B cell (primary cell): ENCODE measurements at regions not wholly inside any gene's neighbourhood (a gene's known extent, or its start where the extent isn't known, plus 50 kb on each side); places are given as distances from the start of the nearest gene placed in this dataset.

Source experiments
- ATAC-seq: fragments of 200-7000 bp; cut with Tn5 transposase; one replicate; pipeline ENCODE4 v1.10.0; 2021; ENCODE audit warnings: low read depth, mild to moderate bottlenecking, moderate number of reproducible peaks, moderate library complexity
- CTCF ChIA-PET: fragments of 350-600 bp; sonication (Branson Sonifier 250); formaldehyde crosslinking; loops from one replicate; lab custom pipeline; 2021; ENCODE audit warnings: antibody characterized with exemption, inconsistent platforms; lab: Charles Lee
- POLR2A ChIA-PET: fragments of 350-600 bp; sonication (Branson Sonifier 250); formaldehyde crosslinking; loops from one replicate; lab custom pipeline; 2021; ENCODE audit warnings: antibody characterized with exemption; lab: Charles Lee
- DNase-seq: peaks from one replicate; pipeline ENCODE4 v3.0.0; 2013
- H2AFZ ChIP-seq: 2 replicates; pipeline ENCODE4 v1.6.1; 2012; ENCODE audit warnings: mild to moderate bottlenecking, low read depth, low read length; ENCODE audit not compliant: insufficient read depth, poor library complexity, severe bottlenecking
- H3K27ac ChIP-seq, 2 donors: 1 replicate in 1 of 2; 2 replicates in 1 of 2; pipeline ENCODE4 v1.5.1; 2012 to 2013; ENCODE audit warnings: low read length in 2 of 2, mild to moderate bottlenecking in 2 of 2, moderate library complexity in 1 of 2
- H3K27me3 ChIP-seq, 4 experiments: fragments of 200-600 bp in 1 of 4; sonication (generic) in 1 of 4; replicated peaks in 1 of 4; 1 replicate in 2 of 4; 2 replicates in 2 of 4; pipeline versions ENCODE4 v1.6.1 to v1.7.0; 2013 to 2016; ENCODE audit warnings: low read length in 3 of 4, mild to moderate bottlenecking in 2 of 4, mixed read lengths in 1 of 4, moderate library complexity in 1 of 4; ENCODE audit not compliant: insufficient read depth in 4 of 4, control insufficient read depth in 3 of 4; ENCODE audit errors: control extremely low read depth in 1 of 4
- H3K36me3 ChIP-seq, 2 experiments: replicated peaks in 1 of 2; 1 replicate in 1 of 2; 2 replicates in 1 of 2; pipeline versions ENCODE4 v1.6.1 to v1.7.1; 2013; ENCODE audit warnings: low read length in 1 of 2; ENCODE audit not compliant: insufficient read depth in 2 of 2, control insufficient read depth in 1 of 2; ENCODE audit errors: control extremely low read depth in 1 of 2, extremely low read depth in 1 of 2
- H3K4me1 ChIP-seq, 2 donors: fragments of 200-600 bp in 1 of 2; sonication (generic) in 1 of 2; 1 replicate in 1 of 2; 2 replicates in 1 of 2; pipeline versions ENCODE4 v1.5.1 to v1.6.1; 2013 to 2017; ENCODE audit warnings: low read length in 2 of 2; ENCODE audit not compliant: control insufficient read depth in 2 of 2, insufficient read depth in 2 of 2
- H3K4me2 ChIP-seq: replicated peaks from 2 replicates; pipeline ENCODE3; 2012; ENCODE audit warnings: mild to moderate bottlenecking, low read depth, low read length; ENCODE audit not compliant: poor library complexity, severe bottlenecking
- H3K4me3 ChIP-seq, 5 experiments: fragments of 200-600 bp in 1 of 5; sonication (generic) in 1 of 5; 1 replicate in 3 of 5; 2 replicates in 2 of 5; pipeline versions ENCODE4 v1.5.1 to v1.7.0; 2011 to 2016; ENCODE audit warnings: low read length in 4 of 5, mild to moderate bottlenecking in 4 of 5, low read depth in 2 of 5, control low read depth in 1 of 5, moderate library complexity in 1 of 5; ENCODE audit not compliant: insufficient read depth in 1 of 5; ENCODE audit errors: control extremely low read depth in 1 of 5, extremely low read depth in 1 of 5
- H3K79me2 ChIP-seq: fragments of 200-600 bp; sonication (generic); one replicate; pipeline ENCODE4 v1.6.0; 2016; ENCODE audit warnings: low read length; ENCODE audit not compliant: control insufficient read depth, insufficient read depth
- H3K9ac ChIP-seq: fragments of 200-600 bp; sonication (generic); 2 replicates; pipeline ENCODE4 v1.6.1; 2017; ENCODE audit warnings: mild to moderate bottlenecking, low read length, moderate library complexity
- H3K9me3 ChIP-seq, 3 donors: one replicate each; pipeline versions ENCODE4 v1.6.1 to v1.7.1; 2013; ENCODE audit warnings: low read length in 2 of 3; ENCODE audit not compliant: control insufficient read depth in 2 of 3, insufficient read depth in 1 of 3; ENCODE audit errors: control extremely low read depth in 1 of 3
- H4K20me1 ChIP-seq: 2 replicates; pipeline ENCODE4 v1.6.0; 2012; ENCODE audit warnings: mild to moderate bottlenecking, low read length; ENCODE audit not compliant: insufficient read depth, control insufficient read depth, poor library complexity, severe bottlenecking
- H3K27ac Mint-ChIP-seq: one replicate; pipeline ENCODE4 v1.8.0; 2021; ENCODE audit warnings: mixed read lengths
- H3K27me3 Mint-ChIP-seq: one replicate; pipeline ENCODE4 v1.8.0; 2021; ENCODE audit warnings: mixed read lengths
- H3K4me1 Mint-ChIP-seq: one replicate; pipeline ENCODE4 v1.8.0; 2021; ENCODE audit warnings: mixed read lengths
- H3K4me3 Mint-ChIP-seq: one replicate; pipeline ENCODE4 v1.8.0; 2021; ENCODE audit warnings: mixed read lengths
- H3K9me3 Mint-ChIP-seq: one replicate; pipeline ENCODE4 v1.8.0; 2022; ENCODE audit warnings: mixed read lengths; ENCODE audit not compliant: insufficient read depth
- EZH2 ChIP-seq: IDR thresholded peaks from 2 replicates; pipeline ENCODE4 v1.6.1; 2012; ENCODE audit warnings: borderline replicate concordance, low read depth, mild to moderate bottlenecking, moderate library complexity, low read length; ENCODE audit not compliant: insufficient read depth, poor library complexity, severe bottlenecking
- WGBS: methylation state at CpG from one replicate; pipeline ENCODE4 v1.1.5; 2013; ENCODE audit warnings: missing lambda C conversion rate; ENCODE audit not compliant: insufficient coverage; 5-methylcytosine and 5-hydroxymethylcytosine counted together
- intact Hi-C: fragments of 100-400 bp; cut with micrococcal nuclease; formaldehyde crosslinking; loops from one replicate; pipeline ENCODE4 v1.10.0; 2022
- TF ChIP-seq, protein P1 (sequence below): fragments of 200-600 bp; IDR thresholded peaks from one replicate; pipeline ENCODE4 v1.8.0; 2022; ENCODE audit warnings: antibody characterized with exemption, mild to moderate bottlenecking

DNA sequence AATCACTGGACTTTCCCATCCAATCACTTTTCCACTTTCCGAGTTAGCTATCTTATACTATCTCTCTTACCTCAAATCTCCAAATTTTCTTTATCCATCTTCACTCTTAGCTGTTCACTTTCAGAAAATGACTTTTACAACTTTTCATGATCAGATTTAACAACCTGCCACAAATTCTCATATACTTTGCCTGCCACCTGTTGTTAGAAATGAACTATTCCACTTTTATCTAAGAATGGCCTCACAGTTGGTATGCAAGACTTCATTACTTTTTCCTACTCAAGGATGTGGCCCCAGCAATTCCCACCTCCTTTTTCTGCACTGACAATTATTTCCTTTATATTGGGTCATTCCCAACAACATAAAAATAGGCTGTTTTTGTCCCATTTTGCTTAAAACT, 93.6 kb upstream of the DEPDC1 start:
- WGBS: 100% methylated on average over 1 of the region's 1 CpG
- no peak overlapping the region for H3K9ac ChIP-seq
- H3K9me3 Mint-ChIP-seq: no peaks in the 10 kb centered on the region
- no peak overlapping the region for H2AFZ ChIP-seq
- no peak overlapping the region for H3K4me3 ChIP-seq
- ChIA-PET CTCF (no interaction called here), POLR2A (no interaction called here)
- TF ChIP-seq EZH2: no peak
- H3K27me3 ChIP-seq: no peaks in the 10 kb centered on the region
- no peak for ATAC-seq
- no peak overlapping the region for H3K4me3 Mint-ChIP-seq
- DNase-seq: no peak
- H3K27ac ChIP-seq: no peak overlapping the region
- no peaks in the 10 kb centered on the region for H3K79me2 ChIP-seq
- no peaks in the 10 kb centered on the region for H3K4me1 Mint-ChIP-seq
- H4K20me1 ChIP-seq: no peaks in the 10 kb centered on the region
- no peak overlapping the region for H3K27ac Mint-ChIP-seq
- H3K4me1 ChIP-seq: no peaks in the 10 kb centered on the region
- no peaks in the 10 kb centered on the region for H3K36me3 ChIP-seq
- H3K9me3 ChIP-seq: no peaks in the 10 kb centered on the region
- H3K4me2 ChIP-seq: no peak overlapping the region
- no peaks in the 10 kb centered on the region for H3K27me3 Mint-ChIP-seq
- intact Hi-C loops: no loop called here

GRCh38 chr1:68594851-68595250, 98.0 kb upstream of the DEPDC1 start:
- no peak overlapping the region for H3K4me2 ChIP-seq
- no peaks in the 10 kb centered on the region for H3K27me3 ChIP-seq
- Mint-ChIP-seq H3K9me3 (no peaks in the 10 kb centered on the region), H3K4me1 (no peaks in the 10 kb centered on the region), H3K4me3 (no peak overlapping the region), H3K27me3 (no peaks in the 10 kb centered on the region), H3K27ac (no peak overlapping the region)
- H3K9me3 ChIP-seq: no peaks in the 10 kb centered on the region
- TF ChIP-seq EZH2: no peak
- TF ChIP-seq, protein P1, sequence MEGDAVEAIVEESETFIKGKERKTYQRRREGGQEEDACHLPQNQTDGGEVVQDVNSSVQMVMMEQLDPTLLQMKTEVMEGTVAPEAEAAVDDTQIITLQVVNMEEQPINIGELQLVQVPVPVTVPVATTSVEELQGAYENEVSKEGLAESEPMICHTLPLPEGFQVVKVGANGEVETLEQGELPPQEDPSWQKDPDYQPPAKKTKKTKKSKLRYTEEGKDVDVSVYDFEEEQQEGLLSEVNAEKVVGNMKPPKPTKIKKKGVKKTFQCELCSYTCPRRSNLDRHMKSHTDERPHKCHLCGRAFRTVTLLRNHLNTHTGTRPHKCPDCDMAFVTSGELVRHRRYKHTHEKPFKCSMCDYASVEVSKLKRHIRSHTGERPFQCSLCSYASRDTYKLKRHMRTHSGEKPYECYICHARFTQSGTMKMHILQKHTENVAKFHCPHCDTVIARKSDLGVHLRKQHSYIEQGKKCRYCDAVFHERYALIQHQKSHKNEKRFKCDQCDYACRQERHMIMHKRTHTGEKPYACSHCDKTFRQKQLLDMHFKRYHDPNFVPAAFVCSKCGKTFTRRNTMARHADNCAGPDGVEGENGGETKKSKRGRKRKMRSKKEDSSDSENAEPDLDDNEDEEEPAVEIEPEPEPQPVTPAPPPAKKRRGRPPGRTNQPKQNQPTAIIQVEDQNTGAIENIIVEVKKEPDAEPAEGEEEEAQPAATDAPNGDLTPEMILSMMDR: no peak
- no peak overlapping the region for H2AFZ ChIP-seq
- H3K9ac ChIP-seq: no peak overlapping the region
- no peaks in the 10 kb centered on the region for H4K20me1 ChIP-seq
- ChIA-PET CTCF (no interaction called here), POLR2A (no interaction called here)
- ATAC-seq (no peak), DNase-seq (no peak)
- H3K4me3 ChIP-seq: no peak overlapping the region
- no peak overlapping the region for H3K27ac ChIP-seq
- H3K79me2 ChIP-seq: no peaks in the 10 kb centered on the region
- intact Hi-C loops: no loop called here
- no peaks in the 10 kb centered on the region for H3K36me3 ChIP-seq
- no CpG with 5 or more reads among the region's 2 CpGs for WGBS
- H3K4me1 ChIP-seq: no peaks in the 10 kb centered on the region
